NCI-H1694 (cell line): ENCODE measurements at regions not wholly inside any gene's neighbourhood (a gene's known extent, or its start where the extent isn't known, plus 50 kb on each side); places are given as distances from the start of the nearest gene placed in this dataset.
A peak's percentile ranks its signal among the peaks of the same experiment; 100 is the strongest.

ENCODE experiments used
- DNase-seq: peaks from one replicate; lab custom pipeline; 2025; lab: John Stamatoyannopoulos, UW

DNA sequence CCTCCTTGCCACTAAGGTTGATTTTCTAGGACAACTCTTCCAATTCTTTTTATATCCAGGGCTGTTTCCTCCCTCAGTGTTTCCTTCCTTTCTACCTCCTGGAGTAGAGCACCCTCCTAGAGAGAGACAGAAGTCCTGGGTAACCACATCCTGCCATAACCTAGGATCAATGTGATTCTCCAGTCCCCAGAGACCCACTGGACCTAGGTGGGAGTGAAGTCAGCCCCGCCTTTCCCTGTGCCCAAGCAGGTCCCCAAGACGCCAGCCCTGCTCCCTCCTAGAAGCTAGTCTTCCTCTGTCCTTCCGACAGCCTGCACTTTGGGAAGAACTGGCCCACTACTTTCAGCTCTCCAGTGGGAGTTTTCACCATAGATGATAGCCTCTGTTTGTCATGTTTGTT is 166.8 kb upstream of the PLEKHG7 start:
- no peak for DNase-seq

DNA sequence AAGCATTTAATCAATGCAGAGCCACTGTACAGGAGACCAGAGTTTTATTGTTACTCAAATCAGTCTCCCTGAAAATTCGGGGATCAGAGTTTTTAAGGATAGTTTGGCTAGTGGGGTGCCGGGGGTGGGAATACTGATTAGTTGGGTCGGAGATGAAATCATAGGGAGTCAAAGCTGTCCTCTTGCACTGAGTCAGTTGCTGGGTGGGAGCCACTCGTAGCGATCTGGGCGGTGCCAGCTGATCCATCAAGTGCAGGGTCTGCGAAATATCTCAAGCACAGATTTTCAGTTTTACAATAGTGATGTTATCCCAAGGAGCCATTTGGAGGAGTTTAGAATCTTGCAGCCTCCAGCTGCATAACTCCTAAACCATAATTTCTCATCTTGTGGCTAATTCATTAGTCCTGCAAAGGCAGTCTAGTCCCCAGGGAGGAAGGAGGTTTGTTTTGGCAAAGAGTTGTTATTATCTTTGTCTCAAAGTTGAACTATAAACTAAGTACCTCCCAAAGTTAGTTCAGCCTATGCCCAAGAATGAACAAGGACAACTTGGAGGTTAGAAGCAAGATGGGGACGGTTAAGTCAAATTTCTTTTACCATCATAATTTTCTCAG is 169.4 kb upstream of the PLEKHG7 start:
- no peak for DNase-seq

DNA sequence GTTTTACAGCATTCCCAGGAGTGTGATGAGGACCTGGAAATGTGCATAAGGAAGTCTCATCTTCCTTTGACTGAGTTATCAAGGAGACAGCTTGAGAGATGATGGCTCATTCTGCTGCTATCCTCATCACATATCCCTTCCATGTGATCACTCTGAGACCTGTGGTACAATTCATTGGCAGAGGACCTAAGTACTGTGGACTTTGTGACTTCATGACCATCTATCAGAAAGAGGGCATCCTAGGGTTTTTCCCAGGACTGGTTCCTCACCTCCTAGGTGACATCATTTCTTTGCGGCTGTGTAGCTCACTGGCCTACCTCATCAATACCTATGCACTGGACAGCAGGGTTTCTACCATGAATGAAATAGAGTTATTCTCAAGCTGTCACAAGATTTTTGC is 172.1 kb upstream of the PLEKHG7 start:
- no peak for DNase-seq

DNA sequence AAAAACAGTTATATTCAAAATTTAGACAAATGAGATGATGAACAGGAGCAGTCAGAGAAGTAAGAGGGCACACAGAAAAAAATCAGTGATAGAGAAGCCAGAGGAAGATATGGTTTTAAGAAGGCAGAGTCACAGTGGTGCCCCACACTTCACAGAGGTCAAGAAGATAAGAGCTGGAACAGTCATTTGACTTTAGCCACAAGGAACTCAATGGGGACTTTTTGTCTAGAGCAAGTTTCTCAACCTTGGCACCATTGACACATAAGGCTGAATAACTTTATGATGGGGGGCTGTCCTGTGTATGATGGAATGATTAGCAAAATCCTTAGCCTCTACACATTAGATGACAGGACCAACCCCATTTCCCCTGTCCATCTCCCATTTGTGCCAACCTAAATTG is 172.8 kb upstream of the PLEKHG7 start:
- no peak for DNase-seq

DNA sequence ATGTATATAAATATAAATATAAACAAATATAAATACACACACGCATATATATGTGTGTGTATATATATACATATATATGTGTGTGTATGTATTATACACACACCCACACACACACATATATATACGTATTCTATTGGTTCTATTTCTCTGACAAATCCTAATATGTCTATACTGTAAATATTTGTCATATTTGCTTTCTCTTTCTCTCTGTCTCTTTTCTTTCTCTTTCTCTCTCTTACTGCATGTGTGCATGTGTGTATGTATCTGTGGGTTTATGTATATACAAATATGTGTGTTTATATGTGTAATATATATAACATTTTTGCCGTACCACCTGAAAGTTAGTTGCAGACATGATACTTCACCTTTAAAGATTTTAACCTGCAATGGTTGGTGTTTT is 174.2 kb upstream of the PLEKHG7 start:
- DNase-seq, result no peak

DNA sequence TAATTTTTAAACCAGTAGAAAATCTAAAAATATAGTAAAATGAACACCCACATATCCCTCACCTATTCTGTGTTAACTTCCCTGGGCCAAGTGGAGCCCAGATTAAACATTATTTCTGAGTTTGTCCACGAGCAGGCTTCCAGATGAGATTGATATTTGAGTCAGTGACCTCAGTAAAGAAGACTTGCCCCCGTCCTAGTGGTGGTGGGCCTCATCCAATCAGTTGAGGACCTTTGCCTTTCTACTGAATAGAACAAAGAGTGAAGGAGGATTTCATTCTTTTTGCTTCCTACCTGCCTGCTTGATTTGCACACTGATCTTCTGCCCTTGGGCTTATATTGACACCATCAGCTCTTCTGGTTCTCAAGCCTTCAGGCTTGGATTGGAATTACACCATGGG is 174.7 kb upstream of the PLEKHG7 start:
- DNase-seq, result no peak

DNA sequence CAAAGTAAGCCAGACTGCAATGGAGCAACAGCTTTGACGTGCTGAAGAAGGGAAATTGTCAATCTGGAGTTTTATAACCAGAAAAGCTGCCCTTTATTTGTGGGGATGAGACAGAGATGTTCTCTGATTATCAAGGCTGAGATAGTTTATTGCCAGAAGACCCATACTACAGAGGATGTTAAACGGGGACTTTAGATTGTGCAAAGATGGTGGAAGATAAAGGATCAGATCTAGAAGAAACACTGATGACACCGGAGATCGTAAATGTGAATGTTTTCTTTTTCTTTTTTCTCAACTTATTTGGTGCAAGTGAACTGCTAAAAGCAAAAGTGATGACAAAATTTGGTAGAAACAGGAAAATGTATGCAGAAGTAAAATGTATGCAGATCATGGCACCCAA is 178.3 kb upstream of the PLEKHG7 start:
- DNase-seq, result no peak

DNA sequence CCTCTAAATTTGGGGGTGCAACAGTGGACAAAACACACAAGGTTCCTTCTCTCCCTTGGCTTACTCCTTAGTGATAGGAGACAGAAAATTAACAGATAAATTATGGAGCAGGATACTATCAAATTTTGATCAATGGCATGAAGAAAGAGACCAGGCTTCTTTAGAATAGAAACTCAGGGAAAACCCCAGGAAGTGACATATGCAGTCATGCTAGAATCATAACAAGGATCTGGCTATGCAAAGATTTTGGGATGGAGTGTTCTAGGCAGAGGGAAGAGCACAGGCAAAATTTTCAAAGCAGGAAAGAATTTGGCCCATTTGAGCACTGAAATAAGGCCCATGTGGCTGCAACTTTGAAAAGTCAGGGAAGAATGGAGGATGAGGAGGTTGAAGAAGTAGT is 182.3 kb upstream of the PLEKHG7 start:
- DNase-seq, result no peak

DNA sequence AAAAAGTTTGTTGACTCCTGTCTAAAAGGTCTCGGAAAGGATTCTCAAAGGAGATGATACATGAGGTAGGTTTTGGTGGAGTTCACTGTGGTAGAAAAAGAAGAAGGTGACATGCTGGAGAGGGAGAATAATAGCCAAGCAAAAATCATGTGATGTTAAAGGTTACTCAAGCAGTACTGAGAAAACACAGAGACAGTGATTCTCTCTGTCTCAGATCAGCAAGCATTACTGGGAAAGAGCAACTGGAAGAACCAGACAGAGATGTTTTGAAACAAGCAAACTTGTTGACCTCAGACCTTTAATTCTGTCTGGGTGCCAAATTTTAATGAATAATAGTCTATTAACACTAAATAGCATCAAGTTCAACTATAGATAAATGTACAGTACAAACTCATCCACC is 183.5 kb upstream of the PLEKHG7 start:
- DNase-seq, result no peak

DNA sequence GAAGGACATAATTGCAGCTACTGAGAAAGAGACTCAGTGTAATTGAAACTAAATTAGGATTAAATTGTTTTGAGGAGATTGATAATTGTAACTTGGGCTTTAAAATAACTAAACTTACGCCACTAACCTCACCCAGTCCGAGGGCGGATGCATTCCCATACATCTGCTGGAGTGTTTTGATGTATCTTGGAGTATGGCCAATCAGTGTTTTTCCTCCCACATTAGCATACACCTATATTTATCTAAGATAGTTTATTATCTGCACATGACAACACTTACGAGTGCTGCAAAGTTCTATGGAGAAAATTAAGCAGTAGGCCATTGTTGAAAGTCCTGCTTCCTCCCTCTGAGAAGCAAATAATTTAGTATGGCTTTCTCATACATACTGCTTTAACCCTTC is 184.7 kb upstream of the PLEKHG7 start:
- DNase-seq, result no peak

DNA sequence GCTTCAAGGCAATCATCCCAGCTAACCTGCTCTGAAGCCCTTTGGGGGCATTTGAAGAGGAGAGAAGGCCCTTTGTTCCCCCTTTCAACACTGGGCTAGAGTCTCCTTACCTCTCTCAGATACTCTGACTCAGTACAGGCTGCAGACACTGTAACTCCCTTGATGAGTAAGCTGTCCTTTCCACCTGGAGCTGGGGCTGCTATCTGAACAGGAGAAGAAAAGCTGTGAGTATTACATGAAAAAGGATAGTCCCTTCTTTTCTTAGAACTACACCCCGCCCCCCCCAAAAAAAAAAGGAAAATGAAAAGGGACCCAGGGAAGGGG is 186.6 kb upstream of the PLEKHG7 start:
- DNase-seq, result no peak

DNA sequence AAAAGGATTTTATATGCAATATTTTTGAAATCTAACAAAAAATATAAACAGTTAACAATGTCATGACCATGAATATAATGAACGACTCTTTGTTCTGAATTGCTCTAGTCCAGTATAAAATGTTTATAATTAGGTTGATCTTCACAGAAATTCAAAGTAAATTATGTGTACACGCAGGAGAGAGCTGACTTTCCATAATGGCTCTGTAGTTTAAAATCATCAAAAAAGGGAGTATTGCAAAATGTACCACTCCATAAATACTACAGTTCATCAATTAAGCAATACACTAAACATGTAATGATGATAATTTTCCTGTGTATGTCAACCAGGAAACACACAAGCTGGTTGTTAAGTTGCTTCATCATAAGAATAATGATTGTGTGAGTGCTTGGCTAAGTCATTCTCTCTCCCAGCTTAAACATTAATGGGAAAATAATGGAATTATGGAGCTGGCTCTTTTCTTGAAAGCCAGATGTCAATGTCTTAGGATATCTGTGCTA is 189.5 kb upstream of the PLEKHG7 start:
- no peak for DNase-seq

DNA sequence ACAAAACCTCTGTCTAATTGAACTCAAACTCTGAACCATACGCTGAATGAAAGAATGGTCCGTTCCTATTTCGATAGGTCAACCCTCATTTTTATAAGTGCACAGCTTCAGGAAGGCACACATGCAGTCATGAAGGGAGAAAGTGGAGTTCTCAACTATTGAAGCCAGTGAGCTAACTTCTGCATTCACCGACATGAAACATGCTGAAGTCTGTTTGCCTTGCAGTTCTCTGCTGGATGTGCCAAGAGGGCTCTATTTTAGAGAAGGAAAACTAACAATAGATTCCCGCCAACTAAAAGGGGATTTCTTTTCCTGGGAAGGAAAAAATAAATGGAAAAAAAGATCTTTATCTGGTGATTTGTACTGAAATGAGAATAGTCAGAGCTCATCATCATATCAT is 191.0 kb upstream of the PLEKHG7 start:
- no peak for DNase-seq

DNA sequence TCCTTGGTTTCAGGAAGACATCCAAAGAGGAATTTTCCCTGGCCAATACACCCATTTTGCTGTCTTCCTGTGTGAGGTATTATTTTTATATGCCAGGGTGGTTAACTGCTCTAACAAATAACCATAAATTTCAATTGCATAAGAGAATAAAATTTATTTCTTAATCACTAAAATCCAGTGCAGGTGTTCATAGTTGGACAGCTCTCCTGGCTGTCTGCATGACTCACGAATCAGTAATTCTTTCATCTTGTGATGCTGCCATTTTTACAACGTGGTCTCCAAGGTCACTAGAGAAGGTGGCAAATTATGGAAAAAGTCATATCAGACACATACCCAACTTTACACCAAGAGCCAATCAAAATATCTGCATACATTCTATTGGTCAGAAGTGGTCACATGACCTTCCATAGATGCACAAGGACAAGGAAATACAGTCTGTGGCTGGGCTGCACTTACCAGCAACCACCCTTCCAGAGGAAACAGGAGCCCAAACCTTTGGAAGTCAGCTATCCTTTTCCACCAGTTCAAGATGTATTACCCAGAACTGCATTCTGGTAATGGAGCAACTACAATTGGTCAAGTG is 193.5 kb upstream of the PLEKHG7 start:
- DNase-seq, result no peak

DNA sequence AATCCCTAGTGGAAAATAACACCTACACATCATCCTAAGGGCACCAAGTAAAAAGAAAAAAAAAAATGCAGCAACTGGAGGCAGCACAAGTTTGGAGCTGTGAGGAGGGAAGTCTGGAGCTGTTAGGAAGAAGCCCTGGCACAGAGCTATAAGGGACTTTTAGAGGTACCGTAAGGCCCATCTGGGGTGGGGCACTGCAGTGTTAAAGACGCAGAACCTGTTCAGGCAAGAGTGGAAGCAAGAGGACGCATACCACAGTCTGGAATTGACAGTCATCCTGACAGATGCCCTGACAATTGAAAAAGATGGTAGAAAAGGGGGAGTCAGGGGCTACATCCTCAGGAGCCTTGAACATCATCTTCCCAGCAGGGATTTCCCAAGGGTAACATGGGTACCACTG is 195.9 kb upstream of the PLEKHG7 start:
- no peak for DNase-seq

DNA sequence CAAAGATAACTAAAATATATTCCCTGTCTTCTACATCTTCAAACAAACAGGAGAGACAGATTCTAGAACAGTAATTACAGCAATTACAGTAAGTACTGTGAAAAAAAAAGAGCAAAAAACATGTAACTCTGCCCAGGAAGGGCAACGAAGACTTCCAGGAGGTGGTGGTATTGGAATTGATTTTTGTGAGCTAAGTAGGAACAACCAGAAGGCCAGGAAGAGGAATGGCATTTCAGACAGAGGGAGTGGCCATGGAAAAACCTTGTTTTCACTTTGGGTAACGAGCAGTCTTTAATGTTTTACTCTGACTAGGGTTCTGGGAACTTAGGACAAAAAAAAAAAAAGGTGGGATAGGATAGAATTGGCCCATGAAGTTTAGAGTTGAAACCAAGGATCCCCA is 196.3 kb upstream of the PLEKHG7 start:
- DNase-seq, result peak; percentile 6

DNA sequence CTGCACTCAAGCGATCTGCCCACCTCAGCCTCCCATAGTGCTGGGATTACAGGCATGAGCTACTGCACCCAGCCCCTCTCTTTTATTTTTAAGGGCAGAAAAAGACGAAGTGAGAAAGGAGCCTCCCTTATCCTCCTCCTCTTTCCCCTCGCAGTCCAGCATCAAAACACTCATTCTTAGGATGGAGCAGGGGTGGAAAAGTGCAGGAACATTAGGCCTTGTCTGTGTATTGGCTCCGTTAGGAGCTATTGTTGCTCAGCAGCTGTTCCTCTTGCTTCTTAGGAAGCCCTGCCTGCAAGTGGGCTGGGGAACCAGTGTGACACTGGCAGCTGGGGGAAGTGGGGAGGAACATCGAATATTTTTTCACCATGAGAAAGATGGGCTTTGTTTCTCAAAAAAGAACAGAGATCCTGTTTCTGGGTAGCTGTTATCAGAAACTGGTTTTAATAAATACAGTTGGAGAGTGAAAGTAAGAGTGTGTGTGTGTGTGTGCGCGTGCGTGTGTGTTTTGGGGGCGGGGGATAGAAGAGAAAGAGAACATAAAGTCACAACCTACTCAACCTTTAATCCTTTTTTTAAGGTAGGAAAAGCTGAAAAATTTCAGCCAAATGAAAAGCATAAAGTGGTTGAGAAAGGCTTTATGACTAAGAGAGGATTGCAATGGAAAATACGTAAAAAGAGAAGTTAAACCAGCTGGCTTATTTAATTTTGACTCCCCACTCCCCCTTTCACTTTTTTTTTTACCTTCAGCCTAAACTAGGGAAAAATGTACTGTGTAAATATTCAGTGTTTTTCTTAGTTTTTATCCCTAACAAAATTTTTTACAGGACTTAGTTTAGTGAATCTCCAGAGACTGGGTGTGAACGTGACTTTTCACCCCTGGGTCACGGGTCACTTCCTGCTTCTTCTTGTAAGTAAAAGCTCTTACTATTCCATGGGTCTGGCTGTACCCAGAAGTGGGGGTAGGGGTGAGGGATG is 197.2 kb upstream of the PLEKHG7 start:
- peak; percentile 32 for DNase-seq

DNA sequence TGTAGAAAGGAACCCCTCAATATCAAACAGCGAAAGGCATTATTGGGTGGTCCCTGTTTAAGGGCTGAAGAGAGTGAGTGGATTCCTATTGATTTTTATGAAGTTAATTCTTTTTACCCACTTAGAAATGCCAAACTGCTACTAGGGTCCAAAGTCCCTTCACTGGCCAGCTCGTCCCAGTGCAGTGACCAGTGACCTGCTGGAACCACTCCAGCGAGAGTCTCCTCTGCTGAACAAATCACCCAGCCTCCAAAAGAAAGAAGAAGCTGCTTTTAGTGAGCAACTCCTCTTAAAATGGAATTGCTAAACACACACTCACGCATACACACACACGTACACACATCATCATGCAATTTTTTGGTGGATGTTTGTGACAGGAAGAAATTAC is 198.2 kb upstream of the PLEKHG7 start:
- DNase-seq, result no peak

DNA sequence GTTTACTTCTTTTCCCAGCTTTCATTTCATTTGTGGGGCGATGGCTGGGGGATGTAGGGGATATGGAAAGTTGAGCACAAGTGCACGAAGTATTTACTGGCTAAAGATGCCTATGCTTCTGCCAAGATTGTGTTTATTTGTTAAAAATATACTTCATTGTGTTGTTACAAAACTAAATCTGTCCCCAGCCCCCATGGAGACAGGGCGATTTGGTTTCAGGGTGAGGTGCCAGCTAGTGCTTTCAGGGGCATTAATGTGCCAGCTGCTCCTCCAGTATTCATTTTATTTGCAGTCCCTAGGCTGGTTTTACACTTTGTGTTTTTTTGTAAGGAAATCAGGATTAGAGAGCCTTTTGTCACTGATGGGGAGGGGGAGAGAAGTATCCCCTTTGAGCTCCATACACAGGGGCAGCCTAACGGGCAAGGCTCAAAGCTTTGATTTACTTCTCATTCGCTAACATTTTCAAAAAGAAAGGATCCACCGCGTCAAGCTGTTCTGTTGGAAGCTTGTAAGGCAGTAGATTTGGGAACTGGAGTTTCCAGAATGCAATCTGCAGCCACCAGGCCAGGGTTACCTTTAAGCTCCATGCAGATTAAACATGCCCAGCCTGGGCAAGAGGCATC is 198.7 kb upstream of the PLEKHG7 start:
- peak; percentile 19 for DNase-seq

DNA sequence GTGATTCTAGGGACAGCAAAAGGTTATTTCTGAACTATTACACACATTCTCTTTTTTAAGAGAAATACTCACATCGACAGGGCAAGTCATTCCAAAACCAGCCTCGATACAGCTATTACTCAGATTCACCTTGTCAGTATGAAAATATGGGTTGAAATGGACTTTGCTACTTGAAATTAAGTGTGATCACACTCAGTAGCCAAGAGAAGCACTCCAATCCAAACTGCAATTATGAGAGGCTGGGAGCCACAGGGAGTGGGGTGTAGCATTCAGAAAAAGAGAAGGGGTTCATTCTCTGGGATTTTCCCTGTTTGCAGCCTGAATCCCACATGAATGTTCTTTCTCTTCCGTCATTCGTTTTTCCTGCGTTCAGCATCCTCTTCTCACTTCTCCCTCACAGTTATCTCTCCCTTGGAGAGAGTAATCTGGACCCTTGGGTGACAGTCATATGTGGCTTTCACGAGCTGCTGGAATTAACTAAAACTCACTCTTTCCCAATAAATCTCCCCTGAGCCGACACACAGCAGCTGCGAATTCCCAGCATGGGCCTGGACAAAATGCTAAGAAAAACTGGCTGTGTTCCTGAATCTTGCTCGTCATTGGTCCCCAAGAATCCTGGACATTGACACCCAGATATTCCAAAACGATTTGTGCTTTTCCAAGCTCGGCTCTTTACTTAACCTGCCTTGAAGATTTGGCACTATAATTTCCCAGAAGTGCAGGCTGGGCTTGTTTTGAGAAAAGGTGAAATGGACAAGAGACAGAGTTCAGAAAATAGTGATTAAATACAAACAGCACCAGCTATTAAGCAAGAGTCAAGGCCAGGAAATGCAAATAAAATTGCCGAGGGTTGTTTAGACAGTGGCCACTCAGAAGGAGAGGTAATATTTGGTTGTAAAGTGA is 199.5 kb upstream of the PLEKHG7 start:
- no peak for DNase-seq

DNA sequence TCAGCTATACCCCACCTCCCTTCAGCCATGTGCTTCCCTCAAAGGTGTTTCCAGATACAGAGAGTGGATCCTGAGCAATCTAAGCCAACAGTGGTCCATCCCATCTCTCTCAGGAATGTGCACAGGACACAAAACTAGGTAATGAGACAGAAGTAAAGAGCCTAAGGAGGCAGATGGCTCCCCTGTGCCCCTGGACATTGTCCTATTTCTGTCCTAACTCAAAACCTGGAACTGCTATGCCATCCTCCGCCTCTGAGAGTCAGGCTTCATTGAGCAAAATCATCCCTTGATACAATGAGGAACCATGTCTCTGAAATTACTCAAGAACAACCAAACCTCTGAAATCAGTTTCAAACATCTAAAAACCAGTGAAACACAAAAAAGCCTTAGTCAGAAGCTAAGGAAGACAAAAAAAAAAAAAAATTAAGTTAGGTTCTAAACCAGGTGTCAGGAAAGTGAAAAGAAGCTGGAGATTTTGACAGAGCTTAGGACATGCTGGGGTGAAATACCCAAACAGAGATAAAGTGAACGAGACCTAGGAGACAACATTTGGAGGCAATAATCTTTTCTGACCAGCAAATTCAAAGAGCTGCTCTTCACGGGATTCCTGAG is 200.3 kb upstream of the PLEKHG7 start:
- DNase-seq, result no peak
